Kidney (tissue), 13 donors: ENCODE measurements at regions not wholly inside any gene's neighbourhood (a gene's known extent, or its start where the extent isn't known, plus 50 kb on each side); places are given as distances from the start of the nearest gene placed in this dataset.
A peak's percentile ranks its signal among the peaks of the same experiment; 100 is the strongest.

Experiments used
- DNase-seq, 5 donors: peaks; one replicate each; pipeline ENCODE4 v3.0.0-alpha.2; 2013 to 2020
- FAIRE-seq: peaks from 2 replicates; lab custom pipeline; 2012; peaks lifted over from hg19 to GRCh38; lab: Jason Lieb, UNC
- H3K27ac ChIP-seq, 2 donors: one replicate each; pipeline ENCODE4 v1.7.0; 2013; ENCODE audit warnings: low read depth in 2 of 2, low read length in 2 of 2, inconsistent platforms in 1 of 2
- H3K27me3 ChIP-seq: one replicate; pipeline ENCODE4 v1.7.1; 2013; ENCODE audit warnings: low read length, inconsistent platforms; ENCODE audit not compliant: control insufficient read depth, insufficient read depth
- H3K36me3 ChIP-seq, 3 donors: one replicate each; pipeline versions ENCODE4 v1.7.0 to v1.7.1; 2013; ENCODE audit warnings: low read length in 3 of 3, control low read depth in 1 of 3, inconsistent platforms in 1 of 3; ENCODE audit not compliant: insufficient read depth in 3 of 3, control insufficient read depth in 2 of 3
- H3K4me1 ChIP-seq, 3 donors: one replicate each; pipeline versions ENCODE4 v1.7.0 to v1.7.1; 2013; ENCODE audit warnings: low read length in 3 of 3, inconsistent platforms in 1 of 3, low read depth in 1 of 3; ENCODE audit not compliant: control insufficient read depth in 2 of 3, insufficient read depth in 2 of 3
- H3K4me3 ChIP-seq, 3 donors: one replicate each; pipeline versions ENCODE4 v1.7.0 to v1.8.1; 2013; ENCODE audit warnings: low read length in 3 of 3, control low read depth in 1 of 3, inconsistent platforms in 1 of 3
- H3K9ac ChIP-seq, 3 donors: one replicate each; pipeline versions ENCODE4 v1.7.0 to v1.7.1; 2013; ENCODE audit warnings: low read length in 3 of 3, control low read depth in 1 of 3, inconsistent platforms in 1 of 3
- H3K9me3 ChIP-seq, 3 donors: one replicate each; pipeline versions ENCODE4 v1.7.0 to v1.7.1; 2013; ENCODE audit warnings: low read length in 3 of 3, control low read depth in 1 of 3, inconsistent platforms in 1 of 3; ENCODE audit not compliant: control insufficient read depth in 2 of 3, insufficient read depth in 1 of 3
- intact Hi-C: fragments of 100-400 bp; cut with DNase I; formaldehyde crosslinking; loops from one replicate; pipeline ENCODE4 v1.11.1; 2022
- TF ChIP-seq, protein P1 (sequence below): IDR thresholded peaks from 3 replicates; pipeline ENCODE4 v1.5.1; 2012; ENCODE audit warnings: mild to moderate bottlenecking, moderate library complexity, borderline replicate concordance; ENCODE audit not compliant: insufficient read depth; ENCODE audit errors: extremely low read depth
- donor health status: control.
- donor health status: control.
- donor health status: control.
- donor health status: control.
- donor health status: control.
- donor health status: DM: yes; HTN: yes; CAD: no.
- donor health status: Normal renal cell carcinoma (clear cell type).

- no peak overlapping the region for H3K4me3 ChIP-seq
- no peaks in the 10 kb centered on the region for H3K9me3 ChIP-seq
- FAIRE-seq: no peak
- no peak overlapping the region for H3K9ac ChIP-seq
- TF ChIP-seq, protein P1, sequence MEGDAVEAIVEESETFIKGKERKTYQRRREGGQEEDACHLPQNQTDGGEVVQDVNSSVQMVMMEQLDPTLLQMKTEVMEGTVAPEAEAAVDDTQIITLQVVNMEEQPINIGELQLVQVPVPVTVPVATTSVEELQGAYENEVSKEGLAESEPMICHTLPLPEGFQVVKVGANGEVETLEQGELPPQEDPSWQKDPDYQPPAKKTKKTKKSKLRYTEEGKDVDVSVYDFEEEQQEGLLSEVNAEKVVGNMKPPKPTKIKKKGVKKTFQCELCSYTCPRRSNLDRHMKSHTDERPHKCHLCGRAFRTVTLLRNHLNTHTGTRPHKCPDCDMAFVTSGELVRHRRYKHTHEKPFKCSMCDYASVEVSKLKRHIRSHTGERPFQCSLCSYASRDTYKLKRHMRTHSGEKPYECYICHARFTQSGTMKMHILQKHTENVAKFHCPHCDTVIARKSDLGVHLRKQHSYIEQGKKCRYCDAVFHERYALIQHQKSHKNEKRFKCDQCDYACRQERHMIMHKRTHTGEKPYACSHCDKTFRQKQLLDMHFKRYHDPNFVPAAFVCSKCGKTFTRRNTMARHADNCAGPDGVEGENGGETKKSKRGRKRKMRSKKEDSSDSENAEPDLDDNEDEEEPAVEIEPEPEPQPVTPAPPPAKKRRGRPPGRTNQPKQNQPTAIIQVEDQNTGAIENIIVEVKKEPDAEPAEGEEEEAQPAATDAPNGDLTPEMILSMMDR: no peak
- H3K27ac ChIP-seq: no peak overlapping the region
- no peaks in the 10 kb centered on the region for H3K36me3 ChIP-seq
- intact Hi-C loops: no loop called here
- H3K4me1 ChIP-seq: no peaks in the 10 kb centered on the region
- no peak for DNase-seq
- H3K27me3 ChIP-seq: no peaks in the 10 kb centered on the region
Measured at GRCh38 chr5:38023371-38023770, 183.5 kb upstream of the GDNF start.

DNA sequence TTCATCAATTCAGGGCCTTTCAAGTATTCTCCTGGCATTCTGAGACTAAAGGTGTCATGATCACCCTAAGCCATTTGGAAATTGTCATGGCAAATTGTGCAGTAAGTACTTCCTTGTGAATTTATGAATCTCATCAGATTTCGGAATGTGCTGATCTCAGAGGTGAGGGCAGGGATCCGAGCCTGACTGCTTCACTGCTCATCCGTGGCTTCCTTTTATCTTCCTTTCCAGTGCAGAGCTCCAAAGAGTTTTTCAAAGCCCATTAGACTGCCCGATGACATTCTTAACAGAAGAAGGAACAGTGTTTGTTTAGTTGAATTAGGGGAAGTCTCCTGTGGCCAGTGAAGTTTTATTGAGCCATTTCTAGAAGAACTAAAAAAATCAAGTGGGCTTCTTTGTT lies 182.8 kb upstream of the GDNF start:
- Histone ChIP-seq H3K4me1 (no peaks in the 10 kb centered on the region), H3K36me3 (no peaks in the 10 kb centered on the region), H3K27me3 (no peaks in the 10 kb centered on the region), H3K27ac (no peak overlapping the region), H3K4me3 (no peak overlapping the region), H3K9me3 (no peaks in the 10 kb centered on the region), H3K9ac (no peak overlapping the region)
- TF ChIP-seq, protein P1: no peak
- DNase-seq: peak in 3 of 5 donors; percentile 53 to 74 (median 72)
- intact Hi-C loops: no loop called here
- FAIRE-seq: no peak

DNA sequence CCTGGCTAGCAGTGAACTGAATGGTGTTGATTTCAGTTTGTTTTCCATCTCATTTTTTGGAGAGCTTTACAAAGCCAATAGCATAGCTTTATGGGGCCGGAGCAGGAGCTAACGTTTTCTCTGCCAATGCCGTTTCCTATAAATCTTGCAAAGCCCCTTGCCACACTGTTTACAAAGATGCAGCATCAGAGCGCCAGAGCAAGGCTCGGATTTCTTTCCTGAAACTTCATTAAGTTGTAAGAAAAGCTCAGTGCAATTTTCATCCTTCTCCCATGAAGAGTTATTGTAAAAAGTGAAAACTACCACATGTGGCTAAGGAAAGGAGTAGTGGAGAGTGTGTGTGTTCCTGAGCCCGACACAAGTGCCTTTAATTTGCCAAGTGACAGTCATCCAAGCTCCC lies 178.2 kb upstream of the GDNF start:
- FAIRE-seq (no peak), DNase-seq (peak in 3 of 5 donors; percentile 44 to 67 (median 66))
- intact Hi-C loops: no loop called here
- Histone ChIP-seq H3K36me3 (no peaks in the 10 kb centered on the region), H3K27me3 (no peaks in the 10 kb centered on the region), H3K9ac (no peak overlapping the region), H3K9me3 (no peaks in the 10 kb centered on the region), H3K4me1 (no peaks in the 10 kb centered on the region), H3K27ac (no peak overlapping the region), H3K4me3 (no peak overlapping the region)
- TF ChIP-seq, protein P1: no peak

GRCh38 chr5:38013107-38013506 lies 173.3 kb upstream of the GDNF start:
- DNase-seq: no peak
- Histone ChIP-seq H3K36me3 (no peaks in the 10 kb centered on the region), H3K27me3 (no peaks in the 10 kb centered on the region), H3K27ac (no peak overlapping the region), H3K4me1 (no peaks in the 10 kb centered on the region), H3K4me3 (no peak overlapping the region), H3K9ac (no peak overlapping the region), H3K9me3 (no peaks in the 10 kb centered on the region)
- no peak for FAIRE-seq
- TF ChIP-seq, protein P1: no peak
- intact Hi-C loops: no loop called here
